ENCODE measurements at regions not wholly inside any gene's neighbourhood (a gene's known extent, or its start where the extent isn't known, plus 50 kb on each side); places are given as distances from the start of the nearest gene placed in this dataset.

- TF ChIP-seq, protein P1, sequence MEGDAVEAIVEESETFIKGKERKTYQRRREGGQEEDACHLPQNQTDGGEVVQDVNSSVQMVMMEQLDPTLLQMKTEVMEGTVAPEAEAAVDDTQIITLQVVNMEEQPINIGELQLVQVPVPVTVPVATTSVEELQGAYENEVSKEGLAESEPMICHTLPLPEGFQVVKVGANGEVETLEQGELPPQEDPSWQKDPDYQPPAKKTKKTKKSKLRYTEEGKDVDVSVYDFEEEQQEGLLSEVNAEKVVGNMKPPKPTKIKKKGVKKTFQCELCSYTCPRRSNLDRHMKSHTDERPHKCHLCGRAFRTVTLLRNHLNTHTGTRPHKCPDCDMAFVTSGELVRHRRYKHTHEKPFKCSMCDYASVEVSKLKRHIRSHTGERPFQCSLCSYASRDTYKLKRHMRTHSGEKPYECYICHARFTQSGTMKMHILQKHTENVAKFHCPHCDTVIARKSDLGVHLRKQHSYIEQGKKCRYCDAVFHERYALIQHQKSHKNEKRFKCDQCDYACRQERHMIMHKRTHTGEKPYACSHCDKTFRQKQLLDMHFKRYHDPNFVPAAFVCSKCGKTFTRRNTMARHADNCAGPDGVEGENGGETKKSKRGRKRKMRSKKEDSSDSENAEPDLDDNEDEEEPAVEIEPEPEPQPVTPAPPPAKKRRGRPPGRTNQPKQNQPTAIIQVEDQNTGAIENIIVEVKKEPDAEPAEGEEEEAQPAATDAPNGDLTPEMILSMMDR (IDR thresholded peaks at IDR 0.05): no peak
- TF ChIP-seq POLR2A (IDR thresholded peaks at IDR 0.05): no peak
Measured at GRCh38 chr6:159501558-159501957, 191.5 kb downstream of the SOD2 start.
